Activated T-helper 1 cell treated with anti-CD3 and anti-CD28 coated beads, Interleukin-12 subunit alpha, Interleukin-12 subunit beta, Interleukin-2, Interleukin-4 antibody, amounts not matched to agents 30 ng/mL and 10 ng/mL and 1 ng/mL, durations not matched to agents 14 hours and 24 hours and 36 hours (primary cell): ENCODE measurements at regions not wholly inside any gene's neighbourhood (a gene's known extent, or its start where the extent isn't known, plus 50 kb on each side); places are given as distances from the start of the nearest gene placed in this dataset.

Experiments
- DNase-seq: peaks from one replicate; pipeline ENCODE4 v3.0.0; 2021; ENCODE audit warnings: low spot score
- H3K27ac Mint-ChIP-seq: one replicate; pipeline ENCODE4 v1.8.0; 2021; ENCODE audit warnings: mild to moderate bottlenecking, mixed read lengths
- H3K27me3 Mint-ChIP-seq: one replicate; pipeline ENCODE4 v1.8.0; 2022; ENCODE audit warnings: mild to moderate bottlenecking, moderate library complexity, mixed read lengths; ENCODE audit not compliant: insufficient read depth
- H3K36me3 Mint-ChIP-seq: one replicate; pipeline ENCODE4 v1.8.0; 2021; ENCODE audit warnings: low read depth, mixed read lengths
- H3K4me1 Mint-ChIP-seq: one replicate; pipeline ENCODE4 v1.8.0; 2021; ENCODE audit warnings: low read depth, mixed read lengths
- H3K4me3 Mint-ChIP-seq: one replicate; pipeline ENCODE4 v1.8.0; 2021; ENCODE audit warnings: mild to moderate bottlenecking, moderate library complexity, mixed read lengths
- H3K9me3 Mint-ChIP-seq: one replicate; pipeline ENCODE4 v1.8.0; 2021; ENCODE audit warnings: mixed read lengths
- intact Hi-C: fragments of 100-400 bp; cut with micrococcal nuclease; formaldehyde crosslinking; loops from one replicate; pipeline ENCODE4 v1.15.1; 2024

DNA sequence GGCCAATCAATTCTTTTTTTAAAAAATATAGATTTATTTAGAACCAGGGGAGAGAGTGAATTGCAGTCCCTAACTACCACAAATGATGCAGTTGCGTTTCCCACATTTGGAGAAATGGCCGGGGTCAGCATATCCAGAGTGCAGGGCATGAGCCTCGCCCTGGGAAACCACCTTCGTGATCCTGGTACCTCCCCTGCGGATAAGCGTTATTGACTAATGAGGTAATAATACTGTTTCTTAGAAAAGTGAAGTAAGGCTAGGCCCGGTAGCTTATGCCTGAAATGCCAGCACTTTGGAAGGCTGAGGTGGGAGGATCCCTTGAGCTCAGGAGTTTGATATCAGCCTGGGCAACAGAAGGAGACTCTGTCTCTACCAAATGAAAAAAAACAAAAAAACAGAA is 111.5 kb upstream of the SLC45A1 start:
- intact Hi-C loops: no loop called here
- no peaks in the 10 kb centered on the region for H3K9me3 Mint-ChIP-seq
- peaks cover 2% of the 10 kb centered on the region for H3K4me1 Mint-ChIP-seq
- peaks cover 5% of the 10 kb centered on the region for H3K27me3 Mint-ChIP-seq
- H3K36me3 Mint-ChIP-seq: no peaks in the 10 kb centered on the region
- H3K4me3 Mint-ChIP-seq: no peak overlapping the region
- no peak for DNase-seq
- no peak overlapping the region for H3K27ac Mint-ChIP-seq

DNA sequence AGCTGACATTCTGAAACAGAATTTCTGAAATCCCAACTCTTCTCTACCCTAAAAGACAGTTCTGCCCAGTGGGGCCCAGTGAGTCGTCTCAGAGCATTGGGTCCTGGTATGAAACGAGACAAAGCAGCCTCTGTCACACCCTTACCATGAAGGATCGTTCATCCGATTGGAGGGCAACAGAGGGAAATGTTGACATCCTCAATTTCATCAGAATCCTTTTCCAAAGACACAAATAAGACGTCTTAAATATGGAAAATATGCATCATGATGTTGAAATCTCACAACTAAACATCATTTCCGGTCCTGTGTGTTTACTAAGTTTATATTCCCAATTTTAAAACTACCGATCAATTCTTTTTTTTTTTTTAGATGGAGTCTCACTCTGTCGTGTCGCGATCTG is 112.1 kb upstream of the SLC45A1 start:
- Mint-ChIP-seq H3K4me1 (no peaks in the 10 kb centered on the region), H3K9me3 (no peaks in the 10 kb centered on the region), H3K4me3 (no peak overlapping the region), H3K27ac (no peak overlapping the region), H3K27me3 (peaks cover 5% of the 10 kb centered on the region), H3K36me3 (no peaks in the 10 kb centered on the region)
- intact Hi-C loops: no loop called here
- DNase-seq: no peak

DNA sequence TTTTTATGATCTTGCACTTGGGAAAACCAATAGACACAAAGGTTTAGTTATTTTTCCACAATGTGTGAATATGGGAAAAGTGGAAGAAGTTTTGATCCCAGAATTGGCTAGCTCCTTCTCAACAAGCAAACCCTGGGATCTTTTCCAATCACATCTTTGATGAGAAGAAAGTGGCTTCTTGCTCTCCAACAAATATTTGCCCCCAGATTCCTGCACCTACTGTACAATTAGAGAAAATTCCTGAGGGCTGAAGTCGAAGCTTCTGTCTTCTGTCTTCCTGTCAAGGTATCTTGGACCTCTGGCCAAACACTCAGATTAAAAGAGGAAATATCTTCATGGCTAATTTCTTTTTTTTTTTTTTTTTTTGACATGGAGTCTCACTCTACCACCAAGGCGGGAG is 113.1 kb upstream of the SLC45A1 start:
- DNase-seq: no peak
- no peaks in the 10 kb centered on the region for H3K9me3 Mint-ChIP-seq
- no peaks in the 10 kb centered on the region for H3K36me3 Mint-ChIP-seq
- peaks cover 5% of the 10 kb centered on the region for H3K27me3 Mint-ChIP-seq
- H3K27ac Mint-ChIP-seq: no peak overlapping the region
- intact Hi-C loops: no loop called here
- H3K4me1 Mint-ChIP-seq: no peaks in the 10 kb centered on the region
- no peak overlapping the region for H3K4me3 Mint-ChIP-seq

DNA sequence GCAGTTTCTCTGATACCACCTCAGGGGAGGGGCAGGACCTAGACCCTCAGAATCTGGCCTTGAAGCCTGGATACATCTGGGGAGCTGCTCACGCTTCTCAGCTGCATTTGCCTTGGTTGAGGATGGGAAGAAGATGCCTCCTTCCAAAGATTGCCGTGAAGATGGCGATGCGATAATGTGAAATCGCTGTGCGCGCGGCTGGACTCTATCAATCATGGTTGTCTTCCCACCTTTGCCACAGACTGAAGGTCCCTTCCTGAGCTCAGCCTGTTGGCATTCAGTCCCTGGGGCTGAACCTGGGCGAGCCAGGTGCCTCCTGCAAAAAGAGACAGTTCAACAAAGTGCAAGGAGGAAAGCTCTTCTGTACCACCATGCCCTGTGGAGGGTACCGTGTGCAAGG is 114.4 kb upstream of the SLC45A1 start:
- intact Hi-C loops: no loop called here
- peaks cover 3% of the 10 kb centered on the region for H3K27me3 Mint-ChIP-seq
- H3K4me1 Mint-ChIP-seq: no peaks in the 10 kb centered on the region
- no peak overlapping the region for H3K4me3 Mint-ChIP-seq
- no peak overlapping the region for H3K27ac Mint-ChIP-seq
- no peaks in the 10 kb centered on the region for H3K36me3 Mint-ChIP-seq
- DNase-seq: no peak
- no peaks in the 10 kb centered on the region for H3K9me3 Mint-ChIP-seq

DNA sequence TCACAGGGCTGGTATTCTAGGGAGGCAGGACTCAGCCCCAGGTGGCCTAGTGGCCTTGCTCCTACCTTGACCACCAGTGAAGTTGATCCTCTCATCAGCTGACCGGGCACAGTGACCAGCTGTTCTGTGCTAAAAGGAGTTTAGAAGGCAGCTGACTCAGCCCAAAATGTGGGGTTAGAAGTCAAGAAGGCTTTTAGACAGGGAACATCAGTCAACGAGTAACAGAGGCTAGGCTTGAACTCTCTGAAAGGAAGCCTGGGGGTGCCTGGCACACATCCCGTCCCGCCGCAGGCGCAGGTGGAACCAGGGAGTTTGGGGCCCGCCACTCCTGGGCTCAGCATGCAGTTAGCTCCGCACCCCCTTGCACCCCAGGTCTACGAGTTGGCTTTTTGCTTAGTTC is 114.9 kb upstream of the SLC45A1 start:
- DNase-seq: no peak
- no peak overlapping the region for H3K4me3 Mint-ChIP-seq
- H3K4me1 Mint-ChIP-seq: peaks cover under 1% of the 10 kb centered on the region
- peaks cover 3% of the 10 kb centered on the region for H3K27me3 Mint-ChIP-seq
- no peak overlapping the region for H3K27ac Mint-ChIP-seq
- H3K9me3 Mint-ChIP-seq: no peaks in the 10 kb centered on the region
- intact Hi-C loops: no loop called here
- no peaks in the 10 kb centered on the region for H3K36me3 Mint-ChIP-seq

DNA sequence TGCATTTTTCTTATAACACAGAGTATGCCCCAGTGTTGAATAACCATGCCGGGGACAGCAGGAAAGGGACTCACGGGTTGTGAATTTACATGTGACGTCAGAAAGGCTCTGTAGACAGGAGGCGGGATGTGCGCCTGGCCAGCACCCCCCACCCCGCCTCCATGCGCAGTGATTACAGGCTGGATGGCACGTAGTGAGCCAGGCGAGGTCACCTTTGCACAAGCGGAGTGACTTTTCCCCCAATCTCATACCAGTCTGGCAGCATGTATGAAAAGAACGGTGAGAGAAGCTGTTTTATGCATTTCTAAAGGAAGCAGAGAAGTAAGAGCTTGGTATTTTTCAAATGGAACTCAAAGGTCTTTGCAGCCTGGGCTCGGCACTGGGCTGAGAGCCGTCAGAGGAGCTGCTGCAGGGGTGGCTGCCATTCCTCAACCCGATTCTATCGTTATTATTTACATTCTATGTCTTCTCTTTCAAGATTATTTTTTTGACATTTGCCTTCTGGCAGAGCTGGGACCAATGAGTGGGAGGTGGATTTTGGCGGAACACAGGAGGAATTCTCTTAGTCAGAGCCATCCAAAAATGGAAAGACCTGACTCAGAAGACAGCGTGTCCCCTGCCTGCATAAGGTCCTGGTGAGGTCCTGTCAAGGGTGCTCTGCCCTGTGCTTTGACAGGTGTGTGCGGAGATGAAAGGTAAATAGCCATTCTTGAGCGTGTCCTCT is 115.6 kb upstream of the SLC45A1 start:
- Mint-ChIP-seq H3K27ac (no peak overlapping the region), H3K4me3 (no peak overlapping the region), H3K36me3 (no peaks in the 10 kb centered on the region), H3K9me3 (no peaks in the 10 kb centered on the region), H3K4me1 (peaks cover 6% of the 10 kb centered on the region), H3K27me3 (peaks cover 3% of the 10 kb centered on the region)
- DNase-seq: no peak
- intact Hi-C loops: no loop called here

DNA sequence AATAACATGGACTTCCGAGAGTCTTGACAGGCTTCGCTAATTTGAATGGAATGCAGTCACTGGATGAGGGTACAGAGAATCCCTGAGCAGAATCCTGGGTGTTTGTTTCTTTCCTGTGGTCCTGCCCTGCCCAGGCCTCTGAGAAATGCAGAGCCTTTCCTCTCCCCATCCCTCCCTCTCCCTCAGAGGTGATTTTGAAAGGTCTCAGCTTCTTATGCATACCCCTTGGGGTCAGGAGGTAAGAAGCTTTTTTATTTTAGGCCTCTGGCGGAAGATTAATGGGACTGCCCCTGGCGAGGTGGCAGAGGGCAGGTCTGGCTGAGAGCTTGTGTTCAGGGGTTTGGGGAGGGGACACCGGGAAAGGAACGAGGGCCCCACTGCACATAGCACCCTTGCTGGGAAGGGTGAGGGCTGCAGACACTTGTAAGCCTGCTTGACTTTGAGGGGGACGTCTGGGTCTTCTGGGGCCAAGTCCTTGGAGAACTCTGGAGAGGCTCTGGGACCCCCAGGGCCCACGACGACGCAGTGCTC is 116.5 kb upstream of the SLC45A1 start:
- intact Hi-C loops: no loop called here
- Mint-ChIP-seq H3K36me3 (no peaks in the 10 kb centered on the region), H3K27me3 (peaks cover 3% of the 10 kb centered on the region), H3K4me1 (peaks cover 6% of the 10 kb centered on the region), H3K27ac (no peak overlapping the region), H3K9me3 (no peaks in the 10 kb centered on the region), H3K4me3 (no peak overlapping the region)
- DNase-seq: no peak

DNA sequence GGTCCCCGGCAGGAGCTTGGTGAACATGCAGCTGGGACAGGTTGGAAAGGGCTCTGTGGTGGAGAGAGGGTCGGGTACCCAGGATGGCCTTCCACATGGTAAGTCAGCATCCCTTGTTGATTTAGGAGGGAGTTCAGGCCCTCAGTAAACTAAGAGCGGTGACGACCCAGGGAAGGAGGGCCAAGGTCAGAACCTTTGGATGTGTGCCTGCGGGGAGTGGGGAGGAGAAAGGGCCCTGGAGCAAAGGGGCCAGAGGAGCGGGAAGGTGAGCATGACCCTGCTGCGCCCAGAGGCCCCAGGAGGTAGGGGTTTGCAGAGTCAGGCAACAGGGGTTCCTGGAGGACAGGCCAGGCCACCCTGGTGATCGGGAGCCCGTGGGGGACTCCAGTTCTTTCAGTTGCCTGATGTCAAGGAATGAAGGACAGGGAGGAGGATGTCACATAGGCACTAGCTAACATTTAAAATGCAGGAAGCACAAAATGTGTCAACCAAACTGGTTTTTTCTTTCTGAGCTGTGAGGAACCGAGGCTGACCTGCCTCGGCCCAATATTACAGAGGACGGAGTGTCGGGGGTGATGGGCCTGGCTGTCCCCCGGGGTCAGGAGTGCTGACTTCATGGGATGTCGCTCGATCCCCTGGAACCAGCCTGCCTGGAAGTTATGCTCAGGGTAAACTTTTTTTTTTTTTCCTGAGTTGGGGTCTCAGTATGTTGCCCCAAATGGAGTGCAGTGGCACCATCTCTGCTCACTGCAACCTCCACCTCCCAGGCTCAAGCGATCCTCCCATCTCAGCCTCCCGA is 117.4 kb upstream of the SLC45A1 start:
- Mint-ChIP-seq H3K4me3 (no peak overlapping the region), H3K27ac (no peak overlapping the region), H3K9me3 (no peaks in the 10 kb centered on the region), H3K36me3 (no peaks in the 10 kb centered on the region), H3K4me1 (peaks cover 6% of the 10 kb centered on the region), H3K27me3 (peaks cover 3% of the 10 kb centered on the region)
- intact Hi-C loops: no loop called here
- DNase-seq: no peak

DNA sequence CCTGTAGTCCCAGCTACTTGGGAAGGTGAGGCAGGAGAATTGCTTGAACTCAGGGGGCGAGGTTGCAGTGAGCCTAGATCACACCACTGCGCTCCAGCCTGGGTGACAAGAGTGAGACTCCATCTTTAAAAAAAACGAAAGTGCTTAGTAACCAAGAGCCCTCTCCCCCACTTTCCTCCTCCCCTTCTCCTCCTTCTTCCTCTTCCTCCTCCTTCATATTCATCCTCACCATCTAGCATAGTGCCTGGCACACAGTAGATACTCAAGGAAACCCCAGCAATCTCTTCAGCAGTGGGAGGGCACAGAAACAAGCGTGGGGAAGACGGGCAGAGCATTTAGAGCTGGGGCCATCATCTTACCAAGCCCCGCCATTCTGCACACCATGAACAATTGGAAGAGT is 119.4 kb upstream of the SLC45A1 start:
- intact Hi-C loops: no loop called here
- no peak overlapping the region for H3K4me3 Mint-ChIP-seq
- H3K27ac Mint-ChIP-seq: no peak overlapping the region
- no peaks in the 10 kb centered on the region for H3K36me3 Mint-ChIP-seq
- no peaks in the 10 kb centered on the region for H3K9me3 Mint-ChIP-seq
- peaks cover 6% of the 10 kb centered on the region for H3K4me1 Mint-ChIP-seq
- DNase-seq: no peak
- peaks cover 4% of the 10 kb centered on the region for H3K27me3 Mint-ChIP-seq

DNA sequence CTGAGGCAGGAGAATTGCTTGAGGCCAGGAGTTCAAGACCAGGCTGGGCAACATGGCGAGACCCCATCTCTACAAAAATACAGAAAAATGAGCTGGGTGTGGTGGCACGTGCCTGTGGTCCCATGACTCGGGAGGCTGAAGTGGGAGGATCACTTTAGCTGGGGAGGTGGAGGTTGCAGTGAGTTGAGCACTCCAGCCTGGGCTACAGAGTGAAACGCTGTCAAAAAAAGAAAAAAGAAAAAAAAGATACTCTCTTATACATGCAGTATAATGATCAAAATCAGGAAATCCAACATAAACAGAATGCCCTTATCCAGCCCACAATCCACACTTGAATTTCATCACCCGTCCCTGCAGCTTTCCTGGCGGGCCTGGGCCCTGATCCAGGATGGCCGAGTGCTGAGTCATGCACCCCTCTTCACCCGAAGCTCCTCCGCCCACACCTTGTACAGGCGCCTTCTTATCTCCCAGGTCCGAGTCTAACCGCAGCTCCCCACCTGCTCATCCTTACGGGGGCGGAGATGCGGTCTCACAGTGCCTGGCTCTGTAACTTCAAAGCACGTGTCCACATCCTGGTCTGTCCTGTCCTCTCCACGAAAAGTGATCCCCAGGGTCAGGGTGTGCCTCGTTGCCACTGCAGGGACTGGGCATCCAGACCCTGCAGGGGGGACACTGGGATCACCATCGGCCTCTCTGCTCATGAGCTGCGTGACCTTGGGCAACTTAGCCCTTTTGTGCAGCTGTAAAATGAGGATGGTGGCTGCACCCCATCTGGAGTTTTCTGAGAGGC is 120.2 kb upstream of the SLC45A1 start:
- no peak for DNase-seq
- H3K4me1 Mint-ChIP-seq: peaks cover 6% of the 10 kb centered on the region
- no peaks in the 10 kb centered on the region for H3K36me3 Mint-ChIP-seq
- no peak overlapping the region for H3K27ac Mint-ChIP-seq
- H3K27me3 Mint-ChIP-seq: peaks cover 4% of the 10 kb centered on the region
- intact Hi-C loops: no loop called here
- H3K4me3 Mint-ChIP-seq: no peak overlapping the region
- no peaks in the 10 kb centered on the region for H3K9me3 Mint-ChIP-seq

DNA sequence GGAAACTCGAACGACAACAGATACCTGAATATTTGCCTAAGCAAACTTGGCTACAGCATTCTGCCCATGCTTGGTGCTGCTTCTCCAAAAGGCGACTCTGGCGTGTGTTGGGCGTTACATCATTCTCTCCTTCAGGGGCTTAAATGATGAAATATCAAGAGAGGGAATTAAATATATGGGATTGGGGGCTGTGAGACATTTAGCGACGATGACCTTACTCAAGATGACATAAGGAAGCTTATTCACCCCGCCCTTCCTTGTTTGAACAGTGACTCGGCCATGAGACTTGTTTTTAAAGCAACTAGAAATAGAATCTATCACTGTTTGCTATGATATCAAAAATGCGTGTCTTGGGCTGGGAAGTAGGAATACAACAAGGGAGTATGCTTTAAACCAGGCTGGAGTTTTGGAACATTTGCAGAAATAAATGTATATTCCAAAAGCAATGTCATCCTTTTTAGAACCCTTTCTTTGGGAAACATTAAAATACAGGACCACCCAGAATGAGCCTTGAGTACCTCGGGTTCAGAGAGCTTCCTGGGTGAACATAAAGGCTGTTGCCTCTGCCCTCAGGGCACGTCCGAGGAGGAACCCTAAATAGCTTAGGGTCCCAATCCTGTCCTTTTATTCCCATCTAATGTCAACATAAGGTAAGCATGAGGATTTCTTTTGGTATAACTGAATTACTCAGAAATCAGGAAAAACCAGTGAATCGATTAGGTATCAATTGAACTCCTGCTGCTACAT is 123.3 kb upstream of the SLC45A1 start:
- intact Hi-C loops: no loop called here
- H3K4me1 Mint-ChIP-seq: peaks cover 6% of the 10 kb centered on the region
- H3K9me3 Mint-ChIP-seq: no peaks in the 10 kb centered on the region
- no peak for DNase-seq
- H3K4me3 Mint-ChIP-seq: no peak overlapping the region
- H3K36me3 Mint-ChIP-seq: no peaks in the 10 kb centered on the region
- H3K27me3 Mint-ChIP-seq: peaks cover 4% of the 10 kb centered on the region
- H3K27ac Mint-ChIP-seq: no peak overlapping the region

DNA sequence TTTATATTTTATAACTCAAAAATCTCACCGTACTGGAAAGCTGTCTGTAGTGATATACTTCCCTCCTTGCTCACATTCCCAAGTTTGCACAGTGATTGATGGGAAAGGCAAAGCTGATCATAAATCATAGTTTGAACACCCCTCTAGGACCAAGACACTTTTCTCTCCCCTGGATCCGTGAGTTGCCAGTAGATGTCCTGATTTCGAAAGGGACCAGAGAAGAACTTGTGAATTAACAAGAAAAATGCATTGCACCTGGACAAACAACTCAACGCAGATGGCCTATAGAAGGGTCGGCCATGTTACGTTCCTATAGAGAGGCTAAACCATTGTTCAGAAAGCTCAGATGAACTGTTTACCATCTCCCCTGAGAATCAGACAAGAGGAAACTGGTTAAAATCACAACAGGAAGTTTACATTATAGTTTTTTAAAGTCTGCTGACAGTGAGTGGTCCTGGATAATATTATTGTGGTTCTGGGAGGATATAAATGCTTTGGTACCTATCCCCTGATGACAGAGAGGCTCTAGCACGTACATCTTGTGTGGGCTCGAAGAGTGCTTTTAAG is 124.0 kb upstream of the SLC45A1 start:
- Mint-ChIP-seq H3K36me3 (no peaks in the 10 kb centered on the region), H3K27me3 (peaks cover 4% of the 10 kb centered on the region), H3K4me3 (no peak overlapping the region), H3K9me3 (no peaks in the 10 kb centered on the region), H3K4me1 (peaks cover 6% of the 10 kb centered on the region), H3K27ac (no peak overlapping the region)
- intact Hi-C loops: no loop called here
- DNase-seq: no peak
